ENCODE measurements at regions not wholly inside any gene's neighbourhood (a gene's known extent, or its start where the extent isn't known, plus 50 kb on each side); places are given as distances from the start of the nearest gene placed in this dataset.
"Not testable (repeated sequence)": the region's sequence is repeated elsewhere in the genome, so short reads cannot be mapped to it uniquely, and the experiment has no call there.

GRCh38 chr7:28330384-28331070, 81.8 kb upstream of the CREB5 start:
- no peak for DNase-seq

GRCh38 chr7:28332046-28332445, 80.3 kb upstream of the CREB5 start:
- DNase-seq: no peak

DNA sequence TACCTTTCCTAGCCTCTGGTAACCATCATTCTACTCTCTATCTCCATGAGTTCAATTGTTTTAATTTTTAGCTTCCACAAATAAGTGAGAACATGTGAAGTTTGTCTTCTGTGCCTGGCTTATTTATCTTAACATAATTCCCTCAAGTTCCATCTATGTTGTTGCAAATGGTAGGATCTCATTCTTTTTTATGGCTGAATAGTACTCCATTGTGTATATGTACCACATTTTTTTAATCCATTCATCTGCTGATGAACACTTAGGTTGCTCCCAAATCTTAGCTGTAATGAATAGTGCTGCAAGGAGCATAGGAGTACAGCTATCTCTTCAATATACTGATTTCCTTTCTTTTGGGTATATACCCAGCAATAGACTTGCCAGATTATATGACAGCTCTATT, 78.8 kb upstream of the CREB5 start:
- DNase-seq: not testable (repeated sequence)

DNA sequence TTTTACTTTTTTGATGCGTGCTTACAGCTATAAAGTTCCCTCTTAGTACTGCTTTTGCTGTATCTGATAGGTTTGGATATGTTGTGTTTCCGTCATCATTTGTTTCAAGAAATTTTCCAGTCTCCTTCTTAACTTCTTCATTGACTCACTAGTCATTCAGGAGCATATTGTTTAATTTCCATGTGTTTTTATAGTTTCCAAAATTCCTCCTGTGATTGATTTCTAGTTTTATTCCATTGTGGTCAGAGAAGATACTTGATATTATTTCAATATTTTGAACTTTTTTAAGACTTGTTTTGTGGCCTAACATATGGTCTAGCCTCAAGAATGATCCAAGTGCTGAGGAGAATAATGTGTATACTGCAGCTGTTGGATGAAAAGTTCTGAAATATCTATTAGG, 75.5 kb upstream of the CREB5 start:
- no peak for DNase-seq

DNA sequence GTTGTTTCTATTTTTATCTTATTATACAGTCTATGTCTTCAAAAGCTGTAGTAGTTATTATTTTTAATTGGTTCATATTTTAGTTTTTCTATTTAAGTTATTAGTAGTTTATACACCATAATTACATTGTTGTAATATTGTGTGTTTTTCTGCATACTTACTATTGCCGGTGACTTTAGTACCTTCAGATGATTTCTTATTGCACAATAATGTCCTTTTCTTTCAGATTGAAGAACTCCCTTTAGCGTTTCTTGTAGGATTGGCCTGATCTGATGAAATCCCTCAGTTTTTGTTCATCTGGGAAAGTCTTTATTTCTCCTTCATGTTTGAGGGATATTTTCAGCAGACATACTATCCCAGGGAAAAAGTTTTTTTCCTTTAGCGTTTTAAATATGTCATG, 74.3 kb upstream of the CREB5 start:
- DNase-seq: no peak

GRCh38 chr7:28343462-28343861, 68.9 kb upstream of the CREB5 start:
- DNase-seq: no peak

DNA sequence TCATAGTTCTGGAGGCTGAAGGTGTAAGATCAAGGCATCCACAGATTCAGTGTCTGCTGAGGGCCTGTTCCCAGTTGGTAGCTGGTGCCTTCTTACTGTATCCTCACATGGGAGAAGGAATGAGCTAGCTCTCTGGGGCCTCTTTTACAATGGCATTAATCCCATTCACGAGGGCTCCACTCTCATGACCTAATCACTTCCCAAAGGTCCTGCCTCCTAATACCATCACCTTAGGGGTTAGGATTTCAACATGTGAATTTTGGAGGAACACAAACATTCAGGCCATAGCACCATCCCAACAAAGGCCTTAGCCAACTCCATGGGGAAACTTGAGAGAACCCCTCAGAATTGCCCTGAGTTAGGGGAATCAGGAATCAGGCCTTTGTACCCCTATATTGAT, 66.1 kb upstream of the CREB5 start:
- DNase-seq: no peak

DNA sequence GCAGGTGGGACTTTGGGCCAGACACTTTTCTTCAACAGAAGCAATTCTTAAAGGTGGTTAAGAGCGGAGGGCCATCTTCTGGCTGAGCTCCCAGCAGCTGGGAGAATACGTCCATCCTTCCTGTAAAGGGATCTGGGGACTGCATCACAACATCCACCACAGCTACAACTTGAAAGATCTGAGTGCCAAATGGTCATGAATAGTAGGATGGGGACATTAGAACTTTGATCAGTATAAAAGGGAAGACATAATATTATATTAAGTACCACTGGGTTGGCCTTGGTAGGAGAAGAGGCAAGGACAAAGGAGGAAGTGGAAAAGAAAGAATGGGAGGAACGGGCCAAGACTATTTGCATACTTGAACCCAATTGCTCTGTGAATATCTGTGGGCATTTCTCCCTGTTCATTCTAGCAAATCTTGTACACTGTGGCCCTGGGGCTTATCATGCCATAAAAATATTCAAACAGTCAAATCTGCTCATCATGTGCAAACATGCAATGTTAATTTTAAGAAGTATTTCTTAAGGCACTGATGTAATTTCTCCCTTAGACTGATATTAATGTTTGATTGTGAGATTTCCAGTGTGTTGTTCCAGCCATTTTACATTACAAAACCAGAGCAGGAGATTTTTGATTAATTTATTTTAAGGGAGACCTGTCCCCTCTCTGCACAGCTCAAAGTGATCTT, 65.5 kb upstream of the CREB5 start:
- DNase-seq: no peak

- no peak for DNase-seq
Measured at GRCh38 chr7:28347475-28348318, 64.6 kb upstream of the CREB5 start.

DNA sequence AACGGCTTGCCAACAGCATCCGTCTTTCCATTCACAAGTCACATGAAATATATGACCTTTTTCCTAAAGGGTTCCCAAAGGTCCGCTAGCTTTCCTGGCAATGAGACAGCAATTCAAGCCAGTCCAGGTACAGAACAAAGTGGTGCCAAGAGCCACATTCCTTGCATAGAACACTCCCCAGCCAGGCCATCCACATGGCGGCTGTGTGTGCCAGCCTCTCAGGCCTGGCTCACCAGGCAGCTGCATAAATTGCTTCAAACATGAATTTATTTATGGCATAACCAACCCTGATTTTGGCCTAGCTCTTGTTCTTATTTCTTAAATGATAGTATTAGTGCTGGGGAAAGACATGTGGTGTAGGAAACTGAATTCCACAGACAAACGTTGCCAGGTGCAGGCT, 63.7 kb upstream of the CREB5 start:
- no peak for DNase-seq

GRCh38 chr7:28349637-28350036, 62.7 kb upstream of the CREB5 start:
- no peak for DNase-seq

DNA sequence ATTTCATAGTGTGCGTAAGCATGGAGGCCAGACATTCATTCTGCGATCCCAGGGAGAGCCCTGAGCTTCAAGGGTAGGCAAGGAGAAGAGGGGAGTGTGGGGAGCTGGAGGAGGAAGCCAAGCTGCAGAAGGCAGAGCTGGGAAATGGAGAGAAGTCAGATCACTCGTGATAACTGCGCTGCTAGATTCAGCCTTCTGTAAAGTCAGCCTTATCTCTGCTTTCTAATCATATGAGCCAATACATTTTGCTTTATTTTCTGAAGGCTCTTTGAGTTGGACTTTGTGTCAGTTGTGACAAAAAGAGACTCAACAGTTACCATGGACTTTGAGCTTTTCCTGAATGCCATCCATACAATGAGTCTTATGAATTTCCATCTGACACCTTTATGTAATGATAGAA, 61.7 kb upstream of the CREB5 start:
- DNase-seq: no peak

DNA sequence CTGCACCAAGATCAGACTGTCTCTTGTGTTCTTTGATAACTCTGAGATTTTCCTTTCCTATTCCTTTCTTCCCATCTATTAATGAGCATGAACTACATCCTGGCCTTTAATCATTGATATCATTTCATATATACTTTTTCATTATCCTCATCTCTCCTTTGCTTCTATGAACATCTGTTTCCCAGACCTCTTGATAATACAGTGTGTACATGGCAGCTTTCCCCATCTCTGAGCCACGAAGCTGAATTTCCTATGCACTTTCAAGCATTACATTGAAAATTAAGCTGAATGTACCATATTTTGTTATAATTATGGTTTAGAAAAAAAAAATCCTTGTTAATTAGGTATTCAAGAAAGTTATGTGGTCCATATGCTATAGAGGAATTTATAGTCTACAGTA, 60.9 kb upstream of the CREB5 start:
- DNase-seq: no peak

DNA sequence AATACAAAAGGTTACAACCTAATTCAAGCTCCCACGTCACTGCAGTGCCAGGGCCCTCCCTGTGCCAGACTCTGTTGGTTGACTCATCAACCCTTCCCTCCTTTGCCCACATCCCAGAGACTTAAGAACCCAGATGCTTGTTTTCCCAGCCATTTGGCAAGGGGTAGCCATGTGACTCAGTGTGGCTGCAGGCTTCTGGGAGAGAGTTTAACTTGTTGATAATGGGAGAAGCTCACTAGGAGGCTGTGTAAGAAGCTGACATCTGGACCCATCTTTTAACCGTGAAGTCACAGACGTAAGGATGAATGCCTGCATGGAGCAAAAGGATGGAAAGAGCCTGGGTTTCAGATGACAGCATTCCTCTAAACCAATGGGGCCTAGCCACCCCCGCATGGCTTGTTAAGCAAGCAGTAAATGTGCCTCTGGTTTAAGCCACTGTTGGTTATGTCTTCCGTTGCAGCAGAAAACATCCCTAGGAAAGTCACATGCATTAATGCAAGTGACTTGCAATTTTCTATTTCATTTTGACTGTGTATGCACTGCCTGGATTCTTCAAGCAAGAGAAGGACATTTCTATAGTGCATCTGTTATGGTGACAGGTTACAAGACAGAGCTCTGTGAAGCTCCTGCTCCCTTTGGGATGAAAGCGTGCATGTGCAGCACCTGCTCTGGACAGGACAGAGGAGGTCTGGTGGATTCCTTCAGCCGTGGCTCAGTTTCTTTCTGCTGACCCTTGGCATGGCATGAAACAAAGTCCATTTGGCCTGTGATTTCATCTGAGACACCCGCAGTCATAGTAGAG, 57.5 kb upstream of the CREB5 start:
- DNase-seq: no peak

- no peak for DNase-seq
Measured at GRCh38 chr7:28355635-28356319, 56.5 kb upstream of the CREB5 start.

DNA sequence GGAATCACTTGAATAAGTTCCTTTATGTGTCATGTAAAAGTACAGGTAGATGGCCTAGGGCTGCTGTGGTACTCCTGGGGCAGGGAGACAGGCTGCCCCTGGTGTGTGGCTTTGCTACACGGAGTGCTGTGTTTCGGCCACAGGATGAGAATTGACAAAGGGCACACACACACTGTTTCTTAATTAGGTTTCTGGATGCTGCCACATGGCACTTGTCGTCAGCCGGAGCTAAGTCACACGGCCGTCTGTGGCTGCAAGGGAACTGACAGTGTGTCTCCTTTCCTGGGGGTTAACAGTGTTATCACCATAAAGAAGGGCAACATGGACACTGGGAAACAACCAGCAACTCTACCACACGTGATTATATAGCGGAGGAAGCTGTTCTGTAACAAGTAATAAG, 55.7 kb upstream of the CREB5 start:
- DNase-seq: no peak

DNA sequence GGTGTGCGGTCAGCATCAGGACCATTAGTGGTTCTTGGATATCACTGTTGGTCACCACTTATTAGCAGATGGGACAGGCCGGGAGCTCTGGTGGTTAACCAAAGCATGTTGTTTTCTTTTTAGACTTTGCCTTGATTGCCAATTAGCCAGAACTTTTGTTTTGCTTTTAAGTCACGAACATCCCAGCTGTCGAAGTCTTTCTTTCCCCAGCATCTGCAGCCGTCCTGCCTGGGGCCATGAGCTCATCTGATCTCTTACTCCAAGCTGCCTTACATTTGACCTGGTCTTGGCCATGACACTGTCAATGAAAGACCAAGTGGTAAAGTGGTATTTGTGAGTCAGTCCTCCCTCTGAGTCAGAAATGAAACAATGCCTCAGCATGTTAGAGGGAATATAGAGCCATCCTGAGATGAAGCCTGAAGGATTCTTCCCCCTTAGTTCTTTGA, 53.9 kb upstream of the CREB5 start:
- DNase-seq: no peak

- no peak for DNase-seq
Measured at GRCh38 chr7:28360739-28361138, 51.6 kb upstream of the CREB5 start.

- no peak for DNase-seq
Measured at GRCh38 chr7:28361551-28361950, 50.8 kb upstream of the CREB5 start.

GRCh38 chr7:28362182-28362581, 50.1 kb upstream of the CREB5 start:
- DNase-seq: no peak

Data from stimulated activated CD4-positive, alpha-beta T cell treated with anti-CD3 and anti-CD28 coated beads, Interleukin-1b, Interleukin-23, amount 100 ng/mL, for 48 hours (primary cell).